Bronchial epithelial cell (primary cell): ENCODE measurements at regions not wholly inside any gene's neighbourhood (a gene's known extent, or its start where the extent isn't known, plus 50 kb on each side); places are given as distances from the start of the nearest gene placed in this dataset.
A peak's percentile ranks its signal among the peaks of the same experiment; 100 is the strongest.

Source experiments
- DNase-seq: peaks from one replicate; pipeline ENCODE4 v3.0.0-alpha.2; 2010; ENCODE audit warnings: low read depth
- FAIRE-seq: peaks from 2 replicates; lab custom pipeline; 2011; peaks lifted over from hg19 to GRCh38; lab: Jason Lieb, UNC
- H3K27me3 ChIP-seq: 2 replicates; pipeline ENCODE4 v1.5.1; 2011; ENCODE audit warnings: low read length; ENCODE audit not compliant: control insufficient read depth, insufficient read depth
- H3K36me3 ChIP-seq: 2 replicates; pipeline ENCODE4 v1.5.1; 2011; ENCODE audit warnings: low read length; ENCODE audit not compliant: control insufficient read depth, insufficient read depth
- H3K4me3 ChIP-seq: 2 replicates; pipeline ENCODE4 v1.5.1; 2011; ENCODE audit warnings: mild to moderate bottlenecking, low read depth, low read length, control low read depth
- TF ChIP-seq, protein P1 (sequence below): IDR thresholded peaks from 2 replicates; pipeline ENCODE4 v1.5.1; 2011; ENCODE audit warnings: mild to moderate bottlenecking, moderate library complexity, low read length, control low read depth, inconsistent platforms; ENCODE audit not compliant: insufficient read depth, severe bottlenecking

DNA sequence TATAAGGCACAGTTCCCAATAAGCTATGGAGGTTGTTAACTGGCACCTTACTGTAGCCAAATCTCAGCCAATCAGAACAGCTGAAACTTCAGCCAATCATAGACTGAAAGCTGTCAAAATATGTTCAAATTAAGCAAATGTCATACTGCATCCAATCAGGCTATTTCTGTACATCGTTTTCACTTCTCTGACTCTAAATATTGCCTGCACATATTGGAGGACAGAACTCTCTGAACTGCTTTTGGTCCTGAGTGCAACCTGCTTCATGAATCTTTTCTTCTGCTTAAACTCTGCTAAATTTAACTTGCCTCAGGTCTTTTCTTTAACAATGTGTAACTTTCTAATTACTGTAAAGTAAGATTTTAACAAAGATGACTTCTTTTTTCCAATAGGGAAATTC lies 1198.9 kb upstream of the PCDH7 start:
- Histone ChIP-seq H3K4me3 (no peak overlapping the region), H3K36me3 (no peaks in the 10 kb centered on the region), H3K27me3 (no peaks in the 10 kb centered on the region)
- DNase-seq (no peak), FAIRE-seq (no peak)
- TF ChIP-seq, protein P1, sequence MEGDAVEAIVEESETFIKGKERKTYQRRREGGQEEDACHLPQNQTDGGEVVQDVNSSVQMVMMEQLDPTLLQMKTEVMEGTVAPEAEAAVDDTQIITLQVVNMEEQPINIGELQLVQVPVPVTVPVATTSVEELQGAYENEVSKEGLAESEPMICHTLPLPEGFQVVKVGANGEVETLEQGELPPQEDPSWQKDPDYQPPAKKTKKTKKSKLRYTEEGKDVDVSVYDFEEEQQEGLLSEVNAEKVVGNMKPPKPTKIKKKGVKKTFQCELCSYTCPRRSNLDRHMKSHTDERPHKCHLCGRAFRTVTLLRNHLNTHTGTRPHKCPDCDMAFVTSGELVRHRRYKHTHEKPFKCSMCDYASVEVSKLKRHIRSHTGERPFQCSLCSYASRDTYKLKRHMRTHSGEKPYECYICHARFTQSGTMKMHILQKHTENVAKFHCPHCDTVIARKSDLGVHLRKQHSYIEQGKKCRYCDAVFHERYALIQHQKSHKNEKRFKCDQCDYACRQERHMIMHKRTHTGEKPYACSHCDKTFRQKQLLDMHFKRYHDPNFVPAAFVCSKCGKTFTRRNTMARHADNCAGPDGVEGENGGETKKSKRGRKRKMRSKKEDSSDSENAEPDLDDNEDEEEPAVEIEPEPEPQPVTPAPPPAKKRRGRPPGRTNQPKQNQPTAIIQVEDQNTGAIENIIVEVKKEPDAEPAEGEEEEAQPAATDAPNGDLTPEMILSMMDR: no peak

DNA sequence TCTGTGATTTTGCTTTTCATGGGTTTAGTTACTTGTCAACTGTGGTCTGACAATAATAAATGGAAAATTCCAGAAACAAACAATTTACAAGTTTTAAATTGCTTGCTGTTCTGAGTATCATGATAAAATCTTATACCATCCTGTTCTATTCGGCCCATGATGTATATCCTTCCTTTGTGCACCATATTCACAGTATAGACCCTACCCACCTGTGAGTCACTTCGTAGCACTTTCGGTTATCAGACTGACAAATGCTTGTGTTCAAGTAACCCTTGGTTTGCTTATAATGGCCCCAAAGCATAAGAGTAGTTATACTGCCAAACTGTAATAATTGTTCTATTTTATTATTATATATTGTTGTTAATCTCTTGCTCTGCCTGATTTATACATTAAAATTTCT lies 1183.4 kb upstream of the PCDH7 start:
- no peaks in the 10 kb centered on the region for H3K27me3 ChIP-seq
- H3K4me3 ChIP-seq: no peak overlapping the region
- no peaks in the 10 kb centered on the region for H3K36me3 ChIP-seq
- no peak for DNase-seq
- TF ChIP-seq, protein P1: no peak
- no peak for FAIRE-seq

DNA sequence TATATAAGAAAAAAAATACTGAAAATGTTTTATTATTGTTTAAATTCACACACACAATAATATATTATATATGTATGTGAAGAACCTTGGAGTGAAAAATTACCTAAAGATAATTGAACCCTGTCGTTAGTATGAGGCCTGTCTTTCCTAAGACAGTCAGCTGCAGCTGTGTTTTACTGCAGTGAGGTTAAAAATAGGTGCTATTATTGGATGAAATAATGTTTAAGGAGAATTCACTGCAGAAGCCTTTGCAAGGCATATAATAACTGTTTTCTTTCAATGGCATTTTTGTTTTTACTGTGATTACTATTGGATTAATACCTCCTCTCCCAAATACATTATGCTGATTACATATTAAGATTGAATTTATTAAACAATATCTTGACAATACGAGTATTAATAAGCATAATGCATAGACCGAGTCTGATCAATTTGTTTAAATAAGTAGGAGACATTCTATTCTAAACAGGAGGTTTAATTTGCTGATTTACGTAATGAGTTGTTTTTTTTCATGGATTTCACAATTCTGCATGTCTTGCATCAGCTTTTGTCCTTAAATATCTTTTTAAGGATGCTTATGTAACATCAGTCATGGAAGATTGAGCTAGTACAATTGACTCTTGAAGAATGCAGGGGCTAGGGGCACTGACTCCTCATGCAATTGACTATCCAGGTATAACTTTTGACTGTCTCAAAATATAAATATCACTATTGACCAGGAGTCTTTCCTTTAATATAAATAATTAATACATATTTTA lies 1181.1 kb upstream of the PCDH7 start:
- H3K27me3 ChIP-seq: no peaks in the 10 kb centered on the region
- TF ChIP-seq, protein P1: no peak
- no peaks in the 10 kb centered on the region for H3K36me3 ChIP-seq
- no peak for FAIRE-seq
- DNase-seq: no peak
- H3K4me3 ChIP-seq: no peak overlapping the region

DNA sequence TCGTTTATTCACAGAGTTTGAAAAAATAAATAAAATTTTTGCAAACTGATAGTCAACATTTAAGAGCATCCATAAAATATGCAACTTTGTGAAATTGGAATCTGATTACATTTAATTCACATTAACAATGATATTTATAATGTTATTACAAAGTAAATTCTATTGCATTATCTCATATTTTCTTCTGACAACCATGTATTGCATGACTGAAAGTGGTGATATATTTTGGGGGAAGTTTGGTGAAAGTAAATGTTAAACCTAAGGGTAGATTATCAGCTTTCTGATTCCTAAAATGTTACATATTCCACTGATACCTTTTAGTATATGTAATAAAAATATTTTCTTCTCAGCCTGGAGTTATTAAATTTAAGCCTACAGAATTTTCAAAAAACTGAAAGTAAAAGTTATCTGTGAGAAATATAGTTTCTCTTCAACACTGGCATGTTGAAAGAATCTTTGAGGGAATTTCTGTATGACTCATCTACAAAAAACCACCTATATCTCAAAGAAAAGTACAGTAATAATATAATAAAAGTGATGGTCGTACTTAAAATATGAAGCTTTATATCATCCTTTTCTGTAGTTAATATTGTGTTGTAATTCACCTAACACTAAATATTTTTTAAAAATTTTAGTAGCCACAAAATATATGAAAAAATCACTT lies 1179.6 kb upstream of the PCDH7 start:
- no peaks in the 10 kb centered on the region for H3K27me3 ChIP-seq
- FAIRE-seq (no peak), DNase-seq (no peak)
- TF ChIP-seq, protein P1: no peak
- H3K4me3 ChIP-seq: no peak overlapping the region
- H3K36me3 ChIP-seq: no peaks in the 10 kb centered on the region

DNA sequence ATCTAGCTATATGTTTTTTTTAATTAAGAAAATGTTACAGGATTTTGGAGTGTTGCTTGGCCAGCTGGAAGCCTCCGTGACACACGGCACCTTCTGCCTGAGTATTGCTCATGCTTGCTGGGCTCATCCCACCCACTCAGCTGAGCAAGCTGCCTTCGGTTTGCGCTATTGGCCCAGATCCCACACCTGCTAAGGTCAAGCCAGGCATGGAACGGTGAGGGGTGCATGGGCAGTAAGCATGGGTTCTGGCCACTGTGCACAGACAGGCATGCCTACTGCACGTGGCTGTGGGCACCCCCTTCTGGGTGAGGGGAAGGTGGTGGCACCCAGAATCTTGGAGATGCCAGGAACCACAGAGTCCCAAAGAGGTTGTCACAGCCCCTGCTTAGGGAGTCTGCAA lies 1178.4 kb upstream of the PCDH7 start:
- H3K4me3 ChIP-seq: no peak overlapping the region
- TF ChIP-seq, protein P1: no peak
- no peaks in the 10 kb centered on the region for H3K36me3 ChIP-seq
- H3K27me3 ChIP-seq: no peaks in the 10 kb centered on the region
- no peak for DNase-seq
- FAIRE-seq: peak; percentile 75
